Naive thymus-derived CD4-positive, alpha-beta T cell (primary cell): ENCODE measurements at regions not wholly inside any gene's neighbourhood (a gene's known extent, or its start where the extent isn't known, plus 50 kb on each side); places are given as distances from the start of the nearest gene placed in this dataset.

ENCODE experiments used
- ATAC-seq: fragments of 150-1000 bp; cut with Tn5 transposase; 2 replicates; pipeline ENCODE4 v1.10.0; 2021; ENCODE audit warnings: mild to moderate bottlenecking, moderate library complexity
- CTCF ChIA-PET: fragments of 350-600 bp; sonication (Branson Sonifier 250); formaldehyde crosslinking; loops from one replicate; lab custom pipeline; 2021; ENCODE audit warnings: antibody characterized with exemption; lab: Charles Lee
- POLR2A ChIA-PET: fragments of 350-600 bp; sonication (Branson Sonifier 250); formaldehyde crosslinking; loops from one replicate; lab custom pipeline; 2021; ENCODE audit warnings: antibody characterized with exemption, inconsistent platforms; lab: Charles Lee
- DNase-seq, 9 donors: peaks; one replicate each; pipeline versions ENCODE4 v3.0.0 to v3.0.0-alpha.2; 2020 to 2022; ENCODE audit warnings: mixed read lengths in 1 of 9
- H3K27ac ChIP-seq: one replicate; pipeline ENCODE4 v1.7.0; 2013; ENCODE audit warnings: mild to moderate bottlenecking, low read depth, low read length, moderate library complexity
- H3K27me3 ChIP-seq, 2 donors: one replicate each; pipeline ENCODE4 v1.7.0; 2013; ENCODE audit warnings: low read length in 2 of 2, mild to moderate bottlenecking in 2 of 2, moderate library complexity in 2 of 2; ENCODE audit not compliant: control insufficient read depth in 2 of 2, insufficient read depth in 2 of 2
- H3K36me3 ChIP-seq, 3 experiments: 1 replicate in 2 of 3; 2 replicates in 1 of 3; pipeline ENCODE4 v1.7.0; 2013; ENCODE audit warnings: low read length in 3 of 3, mild to moderate bottlenecking in 3 of 3, moderate library complexity in 1 of 3; ENCODE audit not compliant: insufficient read depth in 3 of 3, control insufficient read depth in 2 of 3
- H3K4me1 ChIP-seq, 2 donors: one replicate each; pipeline ENCODE4 v1.7.0; 2013; ENCODE audit warnings: low read length in 2 of 2, mild to moderate bottlenecking in 2 of 2, moderate library complexity in 1 of 2; ENCODE audit not compliant: control insufficient read depth in 2 of 2, insufficient read depth in 2 of 2
- H3K4me3 ChIP-seq: 2 replicates; pipeline ENCODE4 v1.7.0; 2013; ENCODE audit warnings: mild to moderate bottlenecking, low read length
- H3K9me3 ChIP-seq, 3 experiments: 1 replicate in 2 of 3; 2 replicates in 1 of 3; pipeline ENCODE4 v1.7.0; 2013; ENCODE audit warnings: low read length in 3 of 3; ENCODE audit not compliant: control insufficient read depth in 2 of 3
- H3K27ac Mint-ChIP-seq, 9 donors: one replicate each; pipeline ENCODE4 v1.8.0; 2020 to 2022; ENCODE audit warnings: mixed read lengths in 9 of 9, mild to moderate bottlenecking in 8 of 9, moderate library complexity in 5 of 9, inconsistent platforms in 2 of 9
- H3K27me3 Mint-ChIP-seq, 5 donors: one replicate each; pipeline ENCODE4 v1.8.0; 2021 to 2022; ENCODE audit warnings: mixed read lengths in 5 of 5, mild to moderate bottlenecking in 1 of 5
- H3K36me3 Mint-ChIP-seq, 5 donors: one replicate each; pipeline ENCODE4 v1.8.0; 2020 to 2022; ENCODE audit warnings: mixed read lengths in 5 of 5, mild to moderate bottlenecking in 3 of 5, inconsistent platforms in 1 of 5
- H3K4me1 Mint-ChIP-seq, 7 donors: one replicate each; pipeline ENCODE4 v1.8.0; 2020 to 2022; ENCODE audit warnings: mixed read lengths in 7 of 7, mild to moderate bottlenecking in 3 of 7, inconsistent platforms in 1 of 7
- H3K4me3 Mint-ChIP-seq, 10 donors: one replicate each; pipeline ENCODE4 v1.8.0; 2020 to 2022; ENCODE audit warnings: mild to moderate bottlenecking in 10 of 10, mixed read lengths in 10 of 10, moderate library complexity in 6 of 10, inconsistent platforms in 2 of 10
- H3K9me3 Mint-ChIP-seq, 11 donors: one replicate each; pipeline ENCODE4 v1.8.0; 2020 to 2022; ENCODE audit warnings: mixed read lengths in 11 of 11, mild to moderate bottlenecking in 4 of 11, inconsistent platforms in 1 of 11, moderate library complexity in 1 of 11
- intact Hi-C, 2 donors: fragments of 100-400 bp; cut with micrococcal nuclease; formaldehyde crosslinking; loops; one replicate each; pipeline ENCODE4 v1.15.1; 2023

DNA sequence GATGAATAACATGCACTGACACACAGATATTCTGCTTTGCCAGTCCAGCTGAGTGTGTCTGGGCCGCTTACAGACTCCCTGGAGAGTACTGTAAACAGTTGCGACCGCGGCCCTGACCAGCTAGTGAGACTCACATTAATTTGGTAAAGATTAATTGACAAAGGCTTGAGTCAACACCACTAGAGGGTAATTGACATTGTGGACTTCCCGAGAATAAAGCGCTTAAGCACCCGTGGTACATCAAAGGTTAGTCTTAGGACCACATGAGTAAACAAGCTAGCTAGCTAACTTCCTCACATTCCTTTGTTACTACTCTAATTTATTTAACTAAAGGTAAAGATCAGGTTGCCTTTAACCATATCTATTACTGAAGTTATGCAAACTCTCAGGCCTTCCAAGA, 624.4 kb upstream of the ARGLU1 start:
- Mint-ChIP-seq H3K9me3 (peaks cover 0 to 8% (median 2%) of the 10 kb centered on the region in 11 donors), H3K4me1 (no peaks in the 10 kb centered on the region), H3K36me3 (no peaks in the 10 kb centered on the region), H3K4me3 (no peak overlapping the region), H3K27ac (no peak overlapping the region), H3K27me3 (peaks cover 0 to 17% (median 3%) of the 10 kb centered on the region in 5 donors)
- intact Hi-C loops, result no loop called here
- DNase-seq (no peak), ATAC-seq (no peak)
- H3K9me3 ChIP-seq, result no peaks in the 10 kb centered on the region
- CTCF ChIA-PET, result no interaction called here
- H3K4me3 ChIP-seq, result no peak overlapping the region
- no peak overlapping the region for H3K27ac ChIP-seq
- no peaks in the 10 kb centered on the region for H3K36me3 ChIP-seq
- H3K27me3 ChIP-seq, result no peaks in the 10 kb centered on the region
- POLR2A ChIA-PET, result no interaction called here
- H3K4me1 ChIP-seq, result no peaks in the 10 kb centered on the region

DNA sequence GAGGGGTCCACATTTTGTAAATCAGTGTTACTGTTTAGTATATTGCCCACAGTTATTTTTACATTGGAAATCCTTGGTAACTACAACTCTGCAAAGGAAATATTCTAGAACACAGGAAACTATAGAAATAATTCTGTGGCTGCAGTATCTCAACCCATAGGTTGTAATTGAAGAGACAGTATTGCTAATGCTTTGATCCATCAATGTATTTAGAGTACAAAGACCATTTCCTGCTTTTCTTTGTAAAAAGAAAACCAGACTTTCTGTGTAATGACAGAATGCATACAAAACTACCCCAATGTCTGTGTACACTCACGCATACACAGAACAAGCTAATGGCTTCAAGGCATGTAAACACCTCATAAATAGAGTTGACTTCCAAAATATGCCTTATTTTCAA, 622.1 kb upstream of the ARGLU1 start:
- intact Hi-C loops, result no loop called here
- Histone ChIP-seq H3K36me3 (no peaks in the 10 kb centered on the region), H3K27me3 (no peaks in the 10 kb centered on the region), H3K4me3 (no peak overlapping the region), H3K9me3 (no peaks in the 10 kb centered on the region), H3K4me1 (no peaks in the 10 kb centered on the region), H3K27ac (no peak overlapping the region)
- ChIA-PET CTCF (no interaction called here), POLR2A (no interaction called here)
- Mint-ChIP-seq H3K4me1 (no peaks in the 10 kb centered on the region), H3K4me3 (no peak overlapping the region), H3K27ac (no peak overlapping the region), H3K9me3 (peaks cover 0 to 8% (median 0%) of the 10 kb centered on the region in 11 donors), H3K36me3 (no peaks in the 10 kb centered on the region), H3K27me3 (peaks cover 0 to 10% (median 0%) of the 10 kb centered on the region in 5 donors)
- DNase-seq (no peak), ATAC-seq (no peak)

DNA sequence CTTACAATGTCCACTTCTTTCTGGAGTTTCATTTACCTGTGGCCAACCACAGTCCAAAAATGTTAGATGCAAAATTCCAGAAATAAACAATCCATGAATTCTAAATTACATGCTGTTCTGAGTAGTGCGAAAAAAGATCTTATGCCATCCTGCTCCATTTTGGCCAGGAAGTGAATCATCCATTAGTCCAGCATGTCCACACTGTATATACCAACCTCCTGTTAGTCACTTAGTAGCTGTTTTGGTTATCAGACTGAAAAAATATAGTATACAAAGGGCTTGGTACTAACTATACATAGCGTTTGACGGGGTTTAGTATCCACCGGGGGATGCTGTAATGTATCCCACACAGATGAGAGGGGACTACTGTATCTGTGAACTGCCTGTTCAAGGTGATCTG, 618.0 kb upstream of the ARGLU1 start:
- H3K36me3 ChIP-seq, result no peaks in the 10 kb centered on the region
- H3K36me3 Mint-ChIP-seq, result no peaks in the 10 kb centered on the region
- no peaks in the 10 kb centered on the region for H3K4me1 ChIP-seq
- H3K27me3 ChIP-seq, result no peaks in the 10 kb centered on the region
- peaks cover 0 to 9% (median 6%) of the 10 kb centered on the region in 11 donors for H3K9me3 Mint-ChIP-seq
- ChIA-PET POLR2A (no interaction called here), CTCF (no interaction called here)
- no peak overlapping the region for H3K4me3 Mint-ChIP-seq
- H3K27ac Mint-ChIP-seq, result no peak overlapping the region
- no peaks in the 10 kb centered on the region for H3K9me3 ChIP-seq
- no peak overlapping the region for H3K4me3 ChIP-seq
- H3K27ac ChIP-seq, result no peak overlapping the region
- intact Hi-C loops, result no loop called here
- DNase-seq (no peak), ATAC-seq (no peak)
- peaks cover 0 to 10% (median 0%) of the 10 kb centered on the region in 5 donors for H3K27me3 Mint-ChIP-seq
- H3K4me1 Mint-ChIP-seq, result no peaks in the 10 kb centered on the region

DNA sequence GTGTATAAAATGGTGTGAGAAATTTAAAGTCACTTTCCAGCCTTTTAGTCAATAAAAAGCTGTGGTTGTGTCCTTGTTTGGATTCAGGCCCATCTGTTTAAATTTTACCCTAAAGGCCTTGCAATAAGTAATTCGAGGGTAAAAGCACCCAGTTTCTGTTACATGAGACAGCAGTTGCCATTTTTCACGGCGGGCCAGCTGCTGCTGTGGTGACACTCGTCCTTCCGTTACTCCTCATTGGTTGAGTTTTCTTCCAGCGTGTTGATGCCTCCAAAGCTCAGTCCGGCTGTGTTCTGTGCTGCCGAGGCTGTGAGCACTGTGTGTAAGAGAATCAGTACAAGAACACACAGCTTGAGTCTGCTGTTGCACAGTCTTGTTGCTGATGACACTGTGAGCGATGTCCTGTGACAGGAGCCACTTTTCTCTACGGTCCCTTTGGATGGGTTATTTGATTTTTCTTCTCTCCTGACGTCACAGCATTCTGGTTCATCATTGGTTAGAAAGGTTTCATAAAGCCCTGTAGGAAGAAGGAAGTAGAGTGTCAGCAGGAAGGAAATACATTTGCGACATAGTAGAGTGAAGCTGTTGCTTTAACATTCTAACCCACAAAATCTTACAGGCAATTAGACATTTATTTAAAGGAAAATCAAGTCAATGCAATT, 602.5 kb upstream of the ARGLU1 start:
- no peaks in the 10 kb centered on the region for H3K4me1 Mint-ChIP-seq
- intact Hi-C loops, result no loop called here
- no peak overlapping the region for H3K27ac Mint-ChIP-seq
- POLR2A ChIA-PET, result no interaction called here
- ATAC-seq (no peak), DNase-seq (no peak)
- Histone ChIP-seq H3K27me3 (no peaks in the 10 kb centered on the region), H3K27ac (no peak overlapping the region), H3K9me3 (no peaks in the 10 kb centered on the region), H3K4me3 (no peak overlapping the region), H3K4me1 (no peaks in the 10 kb centered on the region), H3K36me3 (no peaks in the 10 kb centered on the region)
- H3K4me3 Mint-ChIP-seq, result no peak overlapping the region
- no peaks in the 10 kb centered on the region for H3K27me3 Mint-ChIP-seq
- CTCF ChIA-PET, result no interaction called here
- H3K9me3 Mint-ChIP-seq, result peaks cover 2 to 30% (median 6%) of the 10 kb centered on the region in 11 donors
- no peaks in the 10 kb centered on the region for H3K36me3 Mint-ChIP-seq

DNA sequence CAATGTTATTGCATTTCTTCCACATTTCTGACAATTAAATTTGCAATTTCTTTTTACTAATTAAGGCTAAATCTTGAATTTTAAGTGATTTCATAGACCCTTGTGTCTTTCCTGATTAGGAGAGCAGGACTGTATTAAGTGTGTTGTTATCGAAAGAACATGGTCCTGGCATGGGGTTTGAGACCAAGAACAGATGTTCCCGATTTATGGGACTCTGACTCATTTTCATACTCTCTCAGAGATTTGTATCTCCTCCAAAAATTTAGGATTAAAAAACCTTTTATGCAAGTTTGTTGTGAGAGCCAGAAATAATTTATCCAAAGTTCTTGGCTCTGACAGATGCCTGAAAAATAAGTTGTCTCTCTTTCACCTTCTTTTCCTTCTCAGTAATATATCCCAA, 589.3 kb upstream of the ARGLU1 start:
- H3K27me3 Mint-ChIP-seq, result peaks cover 0 to 4% (median 0%) of the 10 kb centered on the region in 5 donors
- ChIA-PET CTCF (no interaction called here), POLR2A (no interaction called here)

DNA sequence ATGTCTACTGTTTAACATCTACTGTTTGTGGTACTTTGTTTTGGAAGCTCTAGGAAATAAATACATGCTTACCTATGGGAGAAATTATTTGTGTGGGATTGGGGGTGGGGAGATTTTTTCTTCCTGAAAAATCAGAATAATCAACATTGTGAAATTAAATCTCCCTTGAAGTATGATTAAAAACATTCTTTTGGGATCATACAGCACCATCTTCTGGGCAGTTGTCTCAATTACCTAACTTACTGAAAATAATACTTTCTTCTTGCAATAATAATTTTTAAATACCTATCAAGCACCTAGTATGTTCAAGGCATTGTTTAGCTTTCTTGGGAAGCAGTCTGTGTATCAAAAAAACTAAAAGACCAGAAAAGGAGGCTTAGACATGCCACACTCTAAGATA, 576.5 kb upstream of the ARGLU1 start:
- H3K9me3 Mint-ChIP-seq, result peaks cover 0 to 12% (median 2%) of the 10 kb centered on the region in 11 donors
- peaks cover 0 to 5% (median 0%) of the 10 kb centered on the region in 5 donors for H3K27me3 Mint-ChIP-seq
- H3K4me1 ChIP-seq, result no peaks in the 10 kb centered on the region
- H3K9me3 ChIP-seq, result no peaks in the 10 kb centered on the region
- no peak overlapping the region for H3K4me3 ChIP-seq
- no peak overlapping the region for H3K27ac Mint-ChIP-seq
- no peak overlapping the region for H3K4me3 Mint-ChIP-seq
- H3K36me3 ChIP-seq, result no peaks in the 10 kb centered on the region
- peaks cover 0 to 1% (median 0%) of the 10 kb centered on the region in 7 donors for H3K4me1 Mint-ChIP-seq
- intact Hi-C loops, result no loop called here
- ATAC-seq (no peak), DNase-seq (no peak)
- POLR2A ChIA-PET, result no interaction called here
- CTCF ChIA-PET, result no interaction called here
- H3K27me3 ChIP-seq, result no peaks in the 10 kb centered on the region
- peaks cover 0 to 5% (median 0%) of the 10 kb centered on the region in 5 donors for H3K36me3 Mint-ChIP-seq
- H3K27ac ChIP-seq, result no peak overlapping the region

More for the DNA sequence above, 589.3 kb upstream of the ARGLU1 start:
- no peaks in the 10 kb centered on the region for H3K4me1 Mint-ChIP-seq
- no peaks in the 10 kb centered on the region for H3K36me3 Mint-ChIP-seq
- H3K36me3 ChIP-seq, result no peaks in the 10 kb centered on the region
- H3K27me3 ChIP-seq, result no peaks in the 10 kb centered on the region
- H3K4me3 ChIP-seq, result no peak overlapping the region
- H3K9me3 Mint-ChIP-seq, result peaks cover 0 to 3% (median 0%) of the 10 kb centered on the region in 11 donors
- no peaks in the 10 kb centered on the region for H3K9me3 ChIP-seq
- DNase-seq, result no peak
- intact Hi-C loops, result no loop called here
- no peak overlapping the region for H3K27ac ChIP-seq
- no peak overlapping the region for H3K4me3 Mint-ChIP-seq
- no peak overlapping the region for H3K27ac Mint-ChIP-seq
- H3K4me1 ChIP-seq, result no peaks in the 10 kb centered on the region
- no peak for ATAC-seq

DNA sequence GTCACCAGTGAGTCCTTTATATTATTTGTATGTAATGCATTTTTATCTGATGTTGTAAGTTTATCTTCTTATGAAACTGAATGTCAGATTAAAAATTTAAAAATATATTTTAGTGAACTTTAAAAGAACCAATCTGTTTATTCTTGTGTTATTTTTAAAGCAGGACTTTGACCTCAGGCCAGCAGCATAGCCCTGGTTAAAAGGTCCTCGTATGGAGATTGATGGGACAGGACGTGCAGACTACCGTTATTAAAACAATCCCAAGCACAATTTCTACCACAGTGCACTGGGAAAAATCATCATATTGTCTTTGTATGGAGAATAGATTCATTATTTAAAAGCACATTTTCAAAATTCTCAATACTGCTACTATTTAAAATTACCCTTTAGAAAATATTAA, 573.8 kb upstream of the ARGLU1 start:
- ChIA-PET CTCF (no interaction called here), POLR2A (no interaction called here)
- Histone ChIP-seq H3K4me3 (no peak overlapping the region), H3K4me1 (no peaks in the 10 kb centered on the region), H3K27ac (no peak overlapping the region), H3K9me3 (no peaks in the 10 kb centered on the region), H3K27me3 (no peaks in the 10 kb centered on the region), H3K36me3 (no peaks in the 10 kb centered on the region)
- intact Hi-C loops, result no loop called here
- peaks cover 0 to 2% (median 0%) of the 10 kb centered on the region in 5 donors for H3K27me3 Mint-ChIP-seq
- no peaks in the 10 kb centered on the region for H3K4me1 Mint-ChIP-seq
- H3K9me3 Mint-ChIP-seq, result peaks cover 0 to 3% (median under 1%) of the 10 kb centered on the region in 11 donors
- H3K36me3 Mint-ChIP-seq, result peaks cover 0 to 2% (median 0%) of the 10 kb centered on the region in 5 donors
- ATAC-seq, result no peak
- no peak for DNase-seq
- H3K4me3 Mint-ChIP-seq, result no peak overlapping the region
- no peak overlapping the region for H3K27ac Mint-ChIP-seq
